ENCODE measurements at regions not wholly inside any gene's neighbourhood (a gene's known extent, or its start where the extent isn't known, plus 50 kb on each side); places are given as distances from the start of the nearest gene placed in this dataset.

- no peak for TF ChIP-seq CTCF (IDR thresholded peaks at IDR 0.05)
- TF ChIP-seq POLR2A (IDR thresholded peaks at IDR 0.05): no peak
Observed at GRCh38 chr9:126151686-126152134, 174.9 kb upstream of the MVB12B start.

Measured in Peyer's patch (tissue), 4 donors.